ENCODE measurements at regions not wholly inside any gene's neighbourhood (a gene's known extent, or its start where the extent isn't known, plus 50 kb on each side); places are given as distances from the start of the nearest gene placed in this dataset.
"Not testable (repeated sequence)": the region's sequence is repeated elsewhere in the genome, so short reads cannot be mapped to it uniquely, and the experiment has no call there.

DNA sequence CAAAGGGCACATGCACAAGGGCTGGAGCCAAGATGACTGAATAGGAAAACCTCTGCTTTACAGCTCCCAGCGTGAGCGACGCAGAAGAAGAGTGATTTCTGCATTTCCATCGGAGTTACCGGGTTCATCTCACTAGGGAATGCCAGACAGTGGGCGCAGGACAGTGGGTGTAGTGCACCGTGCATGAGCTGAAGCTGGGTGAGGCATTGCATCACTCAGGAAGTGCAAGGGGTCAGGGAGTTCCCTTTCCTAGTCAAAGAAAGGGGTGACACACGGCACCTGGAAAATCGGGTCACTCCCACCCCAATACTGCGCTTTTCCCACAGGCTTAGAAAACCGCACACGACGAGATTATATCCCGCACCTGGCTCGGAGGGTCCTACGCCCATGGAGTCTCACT, 64.5 kb upstream of the HTR1E start:
- not testable (repeated sequence) for DNase-seq

DNA sequence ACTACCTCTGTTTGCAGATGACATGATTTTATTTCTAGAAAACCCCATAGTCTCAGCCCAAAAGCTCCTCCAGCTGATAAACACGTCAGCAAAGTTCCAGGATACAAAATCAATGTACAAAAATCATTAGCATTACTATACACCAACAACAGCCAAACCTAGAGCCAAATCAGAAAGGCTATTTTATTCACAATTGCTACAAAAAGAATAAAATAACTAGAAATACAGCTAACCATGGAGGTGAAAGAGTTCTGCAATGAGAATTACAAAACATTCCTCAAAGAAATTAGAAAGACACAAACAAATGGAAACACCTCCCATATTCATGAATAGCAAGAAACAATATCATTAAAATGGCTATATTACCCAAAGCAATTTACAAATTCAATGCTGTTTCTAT, 65.6 kb upstream of the HTR1E start:
- DNase-seq: no peak

DNA sequence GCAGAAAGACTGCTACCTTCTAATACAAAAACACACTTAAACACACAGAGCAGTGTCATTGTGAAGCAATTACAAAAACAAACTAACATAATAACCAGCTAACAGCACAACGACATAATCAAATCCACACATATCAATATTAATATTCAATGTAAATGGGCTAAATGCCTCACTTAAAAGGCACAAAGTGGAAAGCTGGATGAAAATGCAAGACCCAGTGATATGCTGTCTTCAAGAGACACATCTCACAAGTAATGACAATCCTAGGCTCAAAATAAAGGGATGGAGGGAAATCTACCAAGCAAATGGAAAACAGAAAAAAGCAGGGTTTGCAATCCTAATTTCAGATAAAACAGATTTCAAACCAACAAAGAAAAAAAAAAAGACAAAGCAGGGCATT, 67.8 kb upstream of the HTR1E start:
- DNase-seq: no peak

DNA sequence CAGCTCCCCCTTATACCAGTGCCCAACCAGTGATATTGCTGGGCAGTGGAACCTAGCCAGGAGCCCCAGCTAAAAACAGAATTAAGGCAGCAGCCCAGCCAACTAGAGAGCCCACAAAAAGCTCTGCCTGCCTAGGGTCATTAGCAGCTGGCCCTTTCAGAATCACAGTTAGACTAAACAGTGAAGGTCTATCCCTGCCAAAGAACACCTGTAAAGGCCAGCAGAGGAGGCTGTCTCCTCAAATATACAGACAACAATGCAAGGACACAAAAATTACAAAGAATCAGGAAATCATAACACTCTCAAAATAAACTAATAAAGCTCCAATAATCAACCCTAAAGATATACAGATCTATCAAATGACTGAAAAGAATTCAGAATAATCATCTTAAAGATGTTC, 77.8 kb upstream of the HTR1E start:
- DNase-seq: no peak

DNA sequence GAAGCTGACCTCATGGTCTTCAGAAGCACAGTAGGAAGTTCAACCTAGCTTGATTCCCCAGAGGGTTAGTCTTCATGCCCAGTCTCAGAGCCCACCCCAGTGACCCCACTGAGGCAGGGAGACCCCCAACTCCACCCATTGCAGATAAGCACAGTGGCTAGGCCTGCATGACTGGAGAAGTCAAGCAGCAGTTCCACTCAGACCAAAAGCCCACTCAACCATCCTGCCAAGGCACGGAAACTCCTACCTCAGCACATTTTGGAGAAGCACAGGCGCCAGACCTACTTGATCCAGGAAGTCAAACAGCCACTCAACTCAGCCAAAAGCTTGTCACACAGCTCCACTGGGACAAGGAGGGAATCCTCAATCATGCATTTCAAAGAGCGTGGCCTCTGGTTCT, 78.4 kb upstream of the HTR1E start:
- no peak for DNase-seq

DNA sequence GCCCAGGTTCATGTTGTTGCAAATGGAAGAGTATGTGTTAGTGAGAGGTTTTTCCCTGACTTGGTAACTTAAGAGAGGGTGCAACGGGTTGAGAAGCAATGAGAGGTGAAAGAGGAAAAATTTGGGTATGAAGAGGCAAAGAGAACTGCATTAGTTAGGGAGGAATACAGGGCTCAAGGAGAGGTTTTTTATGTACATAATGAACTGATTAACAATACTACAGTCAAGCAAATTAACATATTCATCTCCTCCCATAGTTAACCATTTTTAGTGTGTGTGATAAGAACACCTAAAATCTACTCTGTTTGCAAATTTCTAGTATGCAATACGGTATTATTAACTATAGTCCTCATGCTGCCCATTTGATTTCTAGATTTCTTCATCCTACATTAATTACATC, 79.5 kb upstream of the HTR1E start:
- DNase-seq: no peak

DNA sequence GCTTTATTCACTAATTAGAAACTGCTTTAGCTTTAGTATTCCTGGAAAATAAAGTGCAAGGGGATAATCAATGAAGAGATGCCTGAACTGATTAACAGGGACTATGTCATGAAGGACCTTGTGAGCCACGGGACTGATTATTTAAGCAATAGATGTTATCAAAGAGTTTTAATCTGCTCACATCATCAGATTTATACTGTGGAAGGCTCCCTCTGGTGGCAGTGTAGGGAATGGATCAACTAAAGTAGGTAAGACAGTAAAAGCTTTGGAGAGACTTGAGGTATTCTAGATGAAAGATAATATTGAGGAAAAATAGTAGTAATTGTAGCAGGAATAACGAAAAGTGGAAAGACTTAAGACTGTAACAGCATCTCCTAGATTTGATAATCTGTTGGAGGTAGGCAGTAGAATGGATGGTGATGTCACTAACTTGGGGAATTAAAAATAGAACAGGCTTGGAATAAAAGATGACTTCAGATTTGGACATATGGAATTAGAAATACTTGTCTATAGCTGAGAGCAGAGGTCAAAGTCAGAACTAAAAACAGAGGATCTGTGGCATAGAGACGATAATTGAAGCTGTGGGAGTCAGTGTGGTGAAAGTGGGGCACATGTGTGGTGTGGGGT, 80.3 kb upstream of the HTR1E start:
- peak in 1 of 5 experiments; percentile 23 for DNase-seq

DNA sequence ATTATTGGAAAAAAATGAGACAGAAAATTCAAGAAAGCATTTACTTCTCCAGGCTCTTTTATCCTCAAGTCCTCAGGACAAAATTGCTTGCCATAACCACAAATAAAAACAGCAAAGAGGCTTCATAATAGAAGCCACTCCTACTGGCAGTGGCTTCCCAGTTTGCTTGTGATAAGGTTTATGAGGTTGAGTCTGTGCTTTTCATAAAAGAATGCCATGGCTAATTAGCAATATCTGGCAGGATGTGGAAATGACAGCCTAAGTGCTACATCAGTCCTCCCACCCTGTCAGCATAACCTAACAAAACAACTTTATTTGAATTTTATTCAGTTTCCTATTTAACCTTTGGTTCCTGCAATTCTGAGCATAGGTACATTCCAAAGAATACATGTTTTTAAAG, 80.9 kb upstream of the HTR1E start:
- no peak for DNase-seq

DNA sequence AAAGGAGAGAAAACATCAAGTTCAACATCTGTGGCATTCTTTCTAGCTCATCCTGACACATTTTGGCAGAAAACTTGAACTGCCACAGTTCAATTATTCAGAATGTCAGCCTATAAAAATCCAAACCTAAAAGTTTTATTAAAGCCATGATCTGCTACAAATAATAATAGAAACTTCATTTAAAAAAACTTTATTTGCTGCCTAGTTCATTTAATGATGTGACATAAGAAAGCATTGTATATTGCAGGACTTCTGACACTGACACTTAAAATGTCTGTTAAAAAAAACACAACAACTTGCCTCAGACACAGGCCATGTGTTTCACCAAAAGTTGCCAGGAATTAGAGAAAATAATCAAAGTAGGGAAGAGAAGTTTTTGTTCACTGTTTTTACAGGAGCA, 88.3 kb upstream of the HTR1E start:
- DNase-seq: no peak

DNA sequence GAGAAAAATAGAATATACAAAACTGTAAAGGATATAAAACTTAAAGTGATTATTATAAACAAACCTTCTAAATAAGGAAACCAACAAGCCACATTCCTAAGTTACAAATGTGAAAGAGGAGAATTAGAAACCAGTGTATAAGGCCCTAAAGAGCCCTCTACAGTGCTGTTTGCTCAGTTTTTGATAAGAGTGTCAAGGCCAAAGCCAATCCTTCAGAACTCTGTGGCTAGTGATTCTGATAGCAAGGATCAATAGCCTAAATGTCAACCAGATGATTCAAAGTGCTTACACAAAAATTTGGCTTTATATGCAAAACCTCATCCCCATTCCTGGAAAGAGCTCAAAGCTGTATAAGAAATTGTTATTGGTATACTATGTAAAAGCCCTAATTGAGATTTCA, 104.6 kb upstream of the HTR1E start:
- DNase-seq: no peak

DNA sequence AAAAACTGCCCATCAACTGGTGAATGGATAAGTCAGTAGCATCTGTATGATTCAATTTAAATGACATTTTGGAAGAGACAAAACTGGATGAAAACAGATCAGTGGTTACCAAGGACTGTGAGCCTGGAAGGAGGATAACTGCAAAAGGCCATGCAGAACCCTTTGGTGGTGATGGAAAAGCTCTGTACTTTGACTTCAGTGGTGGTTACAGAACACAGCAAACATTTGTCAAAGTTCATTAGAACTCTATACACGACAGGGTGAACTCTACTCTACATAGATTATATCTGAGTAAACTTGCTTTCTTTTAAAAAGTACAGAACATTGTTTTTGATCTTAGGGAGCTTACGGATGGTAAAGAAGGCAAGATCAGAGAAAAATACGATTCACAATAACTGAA, 111.9 kb upstream of the HTR1E start:
- no peak for DNase-seq

DNA sequence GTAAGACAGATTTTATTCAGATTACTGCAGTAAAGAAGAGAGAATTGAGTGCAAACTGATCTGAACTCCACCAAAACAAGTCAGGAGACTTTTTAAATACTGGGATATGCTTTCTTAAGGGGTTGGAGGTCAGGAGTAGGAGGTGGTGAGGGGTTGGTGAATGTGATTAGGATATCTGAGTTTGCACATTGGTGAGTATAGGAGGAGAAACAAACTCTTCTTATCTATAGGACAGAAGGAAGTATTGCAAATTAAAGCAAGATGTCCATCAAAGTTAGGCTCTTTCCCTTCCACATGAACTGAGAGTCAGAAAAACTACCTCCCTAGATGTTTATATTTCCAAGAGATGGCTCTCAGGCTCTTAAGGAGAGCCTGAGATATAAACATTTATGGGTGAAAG, 114.6 kb upstream of the HTR1E start:
- DNase-seq: no peak

DNA sequence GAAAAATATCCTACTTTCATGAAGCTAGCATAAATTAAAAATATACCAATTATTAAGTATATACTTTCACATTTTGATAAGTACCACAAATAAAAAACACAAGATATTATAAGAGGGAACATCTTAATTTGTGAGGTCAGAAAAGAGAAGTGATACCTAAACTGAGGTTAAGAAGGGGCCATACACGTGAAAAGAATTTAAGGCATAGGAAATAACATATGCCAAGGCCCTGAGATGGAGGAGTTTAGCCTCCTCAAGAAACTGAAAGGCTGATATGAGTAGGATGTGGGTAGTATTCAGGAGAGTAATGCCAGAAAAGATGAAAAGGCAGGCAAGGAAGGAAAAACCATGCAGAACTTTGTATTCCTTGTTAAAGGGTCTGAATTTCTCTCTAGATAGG, 116.6 kb upstream of the HTR1E start:
- DNase-seq: no peak

DNA sequence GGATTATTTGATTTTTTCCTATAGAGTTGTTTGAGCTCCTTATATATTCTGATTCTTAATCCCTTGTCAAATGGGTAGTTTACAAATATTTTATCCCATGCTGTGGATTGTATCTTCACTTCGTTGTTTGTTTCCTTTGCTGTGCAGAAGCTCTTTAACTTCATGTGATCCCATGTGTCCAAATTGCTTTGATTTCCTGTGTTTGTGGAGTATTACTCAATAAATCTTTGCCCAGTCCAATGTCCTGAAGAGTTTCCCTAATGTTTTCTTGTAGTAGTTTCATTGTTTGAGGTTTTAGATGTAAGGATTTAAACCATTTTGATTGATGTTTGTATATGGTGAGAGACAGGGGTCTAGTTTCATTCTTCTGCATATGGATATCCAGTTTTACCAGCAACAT, 143.7 kb upstream of the HTR1E start:
- DNase-seq: no peak

DNA sequence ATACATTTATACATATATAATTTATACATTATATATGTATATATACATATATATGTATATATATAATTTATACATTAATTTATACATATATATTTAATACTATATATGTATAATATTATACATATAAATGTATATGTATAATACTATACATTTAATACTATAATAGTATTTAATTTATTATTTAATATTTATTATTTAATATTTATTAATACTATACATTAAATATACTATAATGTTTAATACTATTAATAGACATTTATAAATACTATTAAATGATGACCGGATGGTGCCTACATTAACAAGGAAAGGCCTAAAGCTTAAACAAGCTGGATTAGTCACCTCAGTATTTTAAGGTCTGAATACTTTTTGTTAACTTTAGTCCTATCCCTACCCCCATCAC, 145.9 kb upstream of the HTR1E start:
- no peak for DNase-seq

DNA sequence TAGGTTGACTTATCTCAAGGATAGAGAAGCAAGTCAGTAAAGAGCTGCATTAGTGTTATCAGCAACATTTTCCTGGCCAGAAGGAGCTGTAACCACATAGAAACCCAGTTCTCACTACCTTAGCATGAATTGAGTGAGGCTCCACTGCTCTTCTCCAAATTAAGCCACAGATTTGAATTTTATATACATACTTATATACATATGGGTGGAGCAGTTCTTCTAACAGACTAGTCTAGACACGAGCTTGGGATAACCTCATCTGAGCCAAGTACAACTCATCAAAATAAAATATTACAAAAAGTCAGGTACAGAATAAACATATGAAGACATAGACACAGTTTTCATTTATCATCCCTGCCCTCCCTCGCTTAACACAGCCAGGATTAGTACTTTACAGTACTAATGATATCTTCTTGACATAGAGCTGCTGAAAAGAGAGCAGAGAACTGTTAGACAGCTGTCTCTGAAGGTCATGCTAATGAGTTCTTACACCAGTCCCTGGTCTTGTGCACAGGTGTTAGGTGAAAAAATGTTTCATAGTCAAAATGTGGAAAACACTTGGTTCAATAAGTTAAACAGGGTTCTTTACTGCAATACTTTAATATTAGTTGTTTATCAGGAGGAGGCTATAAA, 147.4 kb upstream of the HTR1E start:
- DNase-seq: no peak

DNA sequence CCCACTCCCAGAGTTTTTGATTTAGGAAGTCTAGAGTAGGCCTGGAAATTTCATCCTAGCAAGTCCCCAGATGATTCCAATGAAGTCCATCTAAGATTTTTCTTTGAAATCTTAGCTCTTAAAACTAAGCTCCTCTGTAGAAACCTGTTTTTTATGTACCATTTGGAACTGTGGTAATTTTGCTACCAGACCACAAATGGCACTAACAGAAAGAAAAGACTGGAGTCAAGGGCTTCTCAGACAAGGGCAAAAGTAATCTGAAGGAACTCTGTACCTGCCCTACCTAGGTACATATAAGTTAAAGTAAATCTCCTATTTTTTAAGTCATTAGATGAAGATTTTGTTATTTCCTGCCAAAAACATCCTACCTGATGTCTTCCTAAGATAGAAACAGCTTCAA, 155.0 kb upstream of the HTR1E start:
- DNase-seq: no peak

DNA sequence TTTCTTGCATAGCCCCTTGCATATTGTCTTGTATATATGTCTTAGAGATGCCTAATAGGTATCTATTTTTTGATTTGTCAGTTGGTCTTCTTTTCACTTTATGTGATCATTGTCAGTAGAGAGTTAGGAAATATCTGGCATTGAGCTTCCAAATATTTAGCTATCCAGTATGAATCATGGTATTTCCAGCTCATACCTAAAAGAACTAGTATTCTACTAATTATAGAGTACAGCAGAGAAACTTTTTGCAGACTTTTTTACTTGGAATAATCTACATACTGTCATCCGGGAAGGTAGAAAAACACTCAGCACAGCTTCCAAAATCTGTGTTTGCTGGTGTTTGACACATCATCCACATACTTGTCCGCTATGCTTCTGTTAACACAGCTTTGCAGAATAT, 156.4 kb upstream of the HTR1E start:
- DNase-seq: no peak

DNA sequence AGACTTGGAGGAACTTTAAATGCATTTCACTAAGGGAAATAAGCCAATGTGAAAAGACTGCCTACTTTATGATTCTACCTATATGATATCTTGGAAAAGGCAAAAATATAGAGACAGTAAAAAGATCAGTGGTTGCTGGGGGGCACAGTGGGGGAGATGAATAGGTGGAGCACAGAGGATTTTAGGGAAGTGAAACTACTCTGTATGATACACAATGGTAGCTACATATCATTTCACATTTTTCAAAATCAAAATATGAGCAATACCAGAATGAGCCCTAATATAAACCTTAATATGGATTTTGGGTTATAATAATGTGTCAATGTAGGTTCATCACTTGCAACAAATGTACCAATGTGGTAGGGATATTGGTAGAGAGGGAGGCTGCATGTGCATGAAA, 161.4 kb upstream of the HTR1E start:
- DNase-seq: no peak

DNA sequence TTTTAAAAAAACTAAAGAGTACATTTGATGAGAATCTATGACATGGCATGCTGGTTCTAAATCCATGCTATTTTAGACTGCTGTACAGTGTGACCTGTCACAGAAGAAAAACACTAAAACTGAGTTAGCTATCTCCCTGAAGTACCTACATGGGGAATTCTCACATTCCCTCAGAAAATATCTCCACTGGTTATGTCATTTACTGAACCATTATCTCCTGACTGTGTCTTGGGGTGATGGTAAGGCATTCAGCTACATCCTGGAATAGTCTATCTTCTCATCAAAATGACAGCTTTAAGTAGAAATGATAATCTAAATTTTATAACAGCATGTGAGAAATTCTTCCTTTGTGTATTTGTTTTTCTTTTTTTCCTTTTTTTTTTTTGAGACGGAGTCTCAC, 172.1 kb upstream of the HTR1E start:
- no peak for DNase-seq

DNA sequence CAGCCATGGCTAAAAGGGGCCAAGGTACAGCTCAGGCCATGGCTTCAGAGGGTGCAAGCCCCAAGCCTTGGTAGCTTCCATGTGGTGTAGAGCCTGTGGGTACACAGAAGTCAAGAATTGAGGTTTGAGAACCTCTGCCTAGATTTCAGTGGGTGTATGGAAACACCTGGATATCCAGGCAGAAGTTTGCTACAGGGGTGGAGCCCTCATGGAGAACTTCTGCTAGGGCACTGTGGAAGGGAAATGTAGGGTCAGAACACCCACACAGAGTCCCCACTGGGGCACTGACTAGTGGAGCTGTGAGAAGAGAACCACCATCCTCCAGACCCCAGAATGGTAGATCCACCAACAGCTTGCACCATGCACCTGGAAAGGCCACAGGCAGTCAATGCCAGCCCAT, 177.4 kb upstream of the HTR1E start:
- DNase-seq: not testable (repeated sequence)

DNA sequence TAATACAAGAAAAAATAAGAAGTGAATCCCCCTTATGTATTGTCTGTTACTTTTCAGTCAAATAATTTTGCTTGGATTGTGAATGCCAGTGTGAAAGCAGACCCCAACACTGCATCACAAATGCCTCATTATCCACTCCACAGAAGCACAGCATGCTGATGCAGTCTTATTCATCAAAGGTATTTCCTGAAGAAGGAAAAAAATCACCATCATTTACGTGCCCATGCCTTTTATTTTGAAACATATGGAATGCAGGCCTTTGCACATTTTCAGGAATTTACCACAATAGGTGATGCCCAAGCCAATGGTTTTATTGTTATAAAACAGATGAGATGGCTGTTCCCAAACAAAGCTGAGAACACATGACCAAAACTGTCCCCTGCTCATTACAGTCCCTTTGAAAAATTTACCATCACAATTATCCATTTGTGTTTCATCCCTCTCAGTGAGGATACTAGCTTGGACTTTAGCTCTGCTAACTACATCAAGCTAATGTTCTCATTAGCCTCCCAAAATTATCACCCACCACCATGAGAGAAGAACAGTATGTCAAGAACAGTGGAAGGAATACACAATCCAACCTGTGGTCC, 180.6 kb upstream of the HTR1E start:
- no peak for DNase-seq

DNA sequence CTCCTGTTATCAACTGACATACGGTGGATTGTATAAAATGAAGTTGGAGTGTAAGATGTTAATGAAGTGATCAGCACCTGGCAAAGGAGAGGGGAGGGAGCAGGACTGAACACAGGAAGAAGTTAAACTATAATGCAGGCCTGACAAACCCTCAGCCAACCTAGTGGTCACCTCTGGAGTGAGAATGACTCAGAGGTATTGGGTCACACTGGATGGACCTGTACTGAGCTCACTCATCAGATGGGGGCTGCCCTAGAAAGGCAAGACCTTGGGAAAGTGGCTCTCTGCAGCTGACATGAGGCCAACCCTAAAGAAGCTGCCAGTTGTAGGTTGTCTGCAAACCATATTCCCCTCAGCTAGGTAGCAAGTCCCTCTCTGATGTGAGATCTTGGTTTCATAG, 193.3 kb upstream of the HTR1E start:
- no peak for DNase-seq

DNA sequence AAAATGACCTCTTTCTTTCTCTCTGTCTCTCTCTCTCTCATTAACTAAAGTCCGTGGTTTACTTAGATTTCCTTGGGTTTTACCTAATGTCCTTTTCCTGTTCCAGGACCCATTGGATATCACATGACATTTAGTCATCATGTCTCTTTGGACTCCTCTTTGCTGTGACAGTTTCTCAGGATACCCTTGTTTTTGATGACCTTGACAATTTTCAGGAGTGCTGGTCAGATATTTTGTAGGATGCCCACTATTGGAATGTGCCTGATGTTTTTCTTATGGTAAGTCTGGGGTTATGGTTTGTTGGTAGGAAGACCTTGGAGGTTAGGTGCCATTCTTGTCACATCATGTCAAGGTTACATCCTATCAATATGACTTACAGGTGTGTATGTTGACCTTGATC, 199.2 kb upstream of the HTR1E start:
- DNase-seq: no peak

DNA sequence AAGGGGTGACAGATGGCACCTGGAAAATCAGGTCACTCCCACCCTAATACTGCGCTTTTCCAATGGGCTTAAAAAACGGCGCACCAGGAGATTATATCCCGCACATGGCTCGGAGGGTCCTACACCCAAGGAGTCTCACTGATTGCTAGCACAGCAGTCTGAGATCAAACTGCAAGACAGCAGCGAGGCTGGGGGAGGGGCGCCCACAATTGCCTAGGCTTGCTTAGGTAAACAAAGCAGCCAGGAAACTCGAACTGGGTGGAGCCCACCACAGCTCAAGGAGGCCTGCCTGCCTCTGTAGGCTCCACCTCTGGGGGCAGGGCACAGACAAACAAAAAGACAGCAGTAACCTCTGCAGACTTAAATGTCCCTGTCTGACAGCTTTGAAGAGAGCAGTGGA, 205.7 kb upstream of the HTR1E start:
- peak in 1 of 5 experiments; percentile 4 for DNase-seq

Measured in T-helper 2 cell (primary cell).